K562 (cell line): ENCODE measurements at regions not wholly inside any gene's neighbourhood (a gene's known extent, or its start where the extent isn't known, plus 50 kb on each side); places are given as distances from the start of the nearest gene placed in this dataset.

Experiments used
- ATAC-seq: fragments of 200-7000 bp; cut with Tn5 transposase; 3 replicates; pipeline ENCODE4 v1.9.1; 2020; ENCODE audit warnings: moderate library complexity
- BruUV-seq: library from RNA; stranded (reverse); fragments of 400-500 nt; replicated peaks from 2 replicates; lab custom pipeline; 2021; lab: Mats Ljungman, UMichigan
- CTCF ChIA-PET: fragments of 300-600 bp; formaldehyde crosslinking; extraction: SDS; loops from one replicate; lab custom pipeline; 2021; ENCODE audit warnings: low intra/inter-chr PET ratio; lab: Yijun Ruan, JAX
- POLR2A ChIA-PET: fragments of 300-600, 350-650 bp; sonication (Branson Sonifier 250); formaldehyde crosslinking; extraction: SDS; loops from one replicate; lab custom pipeline; 2021; ENCODE audit warnings: antibody characterized with exemption, inconsistent platforms; lab: Yijun Ruan, JAX
- DNase-seq, 4 experiments: peaks; one replicate each; pipeline versions ENCODE4 v3.0.0 to v3.0.0-alpha.2; 2011 to 2018; ENCODE audit warnings: low spot score in 3 of 4, mixed read lengths in 3 of 4; ENCODE audit errors: extremely low read depth in 1 of 4
- FAIRE-seq: peaks from 2 replicates; lab custom pipeline; 2011; peaks lifted over from hg19 to GRCh38; lab: Jason Lieb, UNC
- H2AFZ ChIP-seq: 2 replicates; pipeline ENCODE4 v1.6.0; 2011; ENCODE audit warnings: low read depth, low read length, control low read depth, inconsistent platforms
- H3K27ac ChIP-seq: fragments of 200-600 bp; 3 replicates; pipeline ENCODE4 v1.8.0; 2011; ENCODE audit warnings: low read depth, mild to moderate bottlenecking, control low read depth, inconsistent platforms, low read length, moderate library complexity, mixed read lengths; ENCODE audit errors: extremely low read depth
- H3K27me3 ChIP-seq, 2 experiments: fragments of 300-600 bp in 1 of 2; 2 replicates in 1 of 2; 3 replicates in 1 of 2; pipeline versions ENCODE4 v1.6.0 to v1.8.0; 2011; ENCODE audit warnings: inconsistent platforms in 2 of 2, low read length in 2 of 2, mild to moderate bottlenecking in 1 of 2, mixed read lengths in 1 of 2, moderate library complexity in 1 of 2; ENCODE audit not compliant: control insufficient read depth in 2 of 2, insufficient read depth in 2 of 2
- H3K36me3 ChIP-seq: fragments of 300-600 bp; 3 replicates; pipeline ENCODE4 v1.8.0; 2011; ENCODE audit warnings: mild to moderate bottlenecking, low read length, inconsistent platforms; ENCODE audit not compliant: control insufficient read depth, insufficient read depth
- H3K4me1 ChIP-seq, 2 experiments: fragments of 200-600 bp in 1 of 2; replicated peaks in 1 of 2; 2 replicates in 1 of 2; 3 replicates in 1 of 2; pipeline versions ENCODE4 v1.5.1 to v1.8.0; 2011; ENCODE audit warnings: inconsistent platforms in 2 of 2, low read length in 2 of 2, mild to moderate bottlenecking in 1 of 2, mixed read lengths in 1 of 2, moderate library complexity in 1 of 2; ENCODE audit not compliant: control insufficient read depth in 2 of 2, insufficient read depth in 2 of 2
- H3K4me2 ChIP-seq: 2 replicates; pipeline ENCODE4 v1.6.1; 2011; ENCODE audit warnings: low read length, control low read depth, inconsistent platforms, mixed read lengths; ENCODE audit not compliant: insufficient read depth
- H3K4me3 ChIP-seq: fragments of 200-600 bp; sonication (generic), shearing (Covaris generic); 2 replicates; pipeline ENCODE4 v1.5.1; 2016; ENCODE audit warnings: control low read depth, inconsistent platforms
- H3K79me2 ChIP-seq: fragments of 200-600 bp; 3 replicates; pipeline ENCODE4 v1.8.0; 2011; ENCODE audit warnings: low read length, inconsistent platforms; ENCODE audit not compliant: control insufficient read depth, insufficient read depth
- H3K9ac ChIP-seq, 2 experiments: 2 replicates each; pipeline versions ENCODE4 v1.6.0 to v1.6.1; 2011; ENCODE audit warnings: low read depth in 2 of 2, low read length in 2 of 2, control low read depth in 1 of 2, inconsistent platforms in 1 of 2, mild to moderate bottlenecking in 1 of 2, mixed read lengths in 1 of 2; ENCODE audit not compliant: insufficient read depth in 1 of 2
- H3K9me1 ChIP-seq: one replicate; pipeline ENCODE4 v1.6.0; 2011; ENCODE audit warnings: inconsistent platforms, mild to moderate bottlenecking, low read length, moderate library complexity; ENCODE audit not compliant: control insufficient read depth, insufficient read depth
- H3K9me3 ChIP-seq: replicated peaks from 2 replicates; pipeline ENCODE4 v1.5.1; 2011; ENCODE audit warnings: low read depth, low read length, inconsistent platforms; ENCODE audit not compliant: control insufficient read depth, insufficient read depth
- H4K20me1 ChIP-seq: replicated peaks from 2 replicates; pipeline ENCODE4 v1.6.1; 2011; ENCODE audit warnings: low read length, inconsistent platforms, mixed read lengths; ENCODE audit not compliant: control insufficient read depth, insufficient read depth
- ARID3B ChIP-seq: fragments of 250-450 bp; sonication (Bioruptor Pico); IDR thresholded peaks from 2 replicates; pipeline ENCODE4 v1.4.0; 2020; ENCODE audit warnings: borderline replicate concordance
- ARID4B ChIP-seq: sonication (generic); formaldehyde crosslinking; IDR thresholded peaks from 2 replicates; pipeline ENCODE4 v1.8.0; 2022; ENCODE audit warnings: mild to moderate bottlenecking, missing genetic modification reagents
- ASH1L ChIP-seq: fragments of 450-650 bp; IDR thresholded peaks from 2 replicates; pipeline ENCODE4 v1.6.1; 2018; ENCODE audit warnings: borderline replicate concordance, mild to moderate bottlenecking, low read depth; ENCODE audit not compliant: partially characterized antibody
- ESRRA ChIP-seq: fragments of 450-650 bp; IDR thresholded peaks from 2 replicates; pipeline ENCODE4 v1.6.1; 2014; ENCODE audit warnings: low read depth, mild to moderate bottlenecking, moderate library complexity, borderline replicate concordance
- HOMEZ ChIP-seq: fragments of 250-450 bp; sonication (Bioruptor Pico); IDR thresholded peaks from 2 replicates; pipeline ENCODE4 v1.4.0; 2020; ENCODE audit warnings: mild to moderate bottlenecking, moderate library complexity
- POLR2AphosphoS2 ChIP-seq: IDR thresholded peaks from 2 replicates; pipeline ENCODE4 v1.6.1; 2012; ENCODE audit warnings: low read length, improper control_type of control experiment
- RERE ChIP-seq: sonication (generic); formaldehyde crosslinking; IDR thresholded peaks from 2 replicates; pipeline ENCODE4 v1.8.0; 2023; ENCODE audit warnings: missing genetic modification reagents, mild to moderate bottlenecking, borderline replicate concordance
- ZBTB1 ChIP-seq: sonication (generic); formaldehyde crosslinking; IDR thresholded peaks from 2 replicates; pipeline ENCODE4 v1.8.1; 2023; ENCODE audit warnings: missing genetic modification reagents, low read depth, mild to moderate bottlenecking, borderline replicate concordance
- ZNF778 ChIP-seq: fragments of 450-650 bp; formaldehyde crosslinking; IDR thresholded peaks from 2 replicates; pipeline ENCODE4 v1.4.0; 2020; ENCODE audit warnings: mild to moderate bottlenecking, moderate library complexity
- WGBS: fragments of 100-300 bp; shearing (Covaris generic); methylation state at CpG from one replicate; pipeline ENCODE4 v1.1.6; 2016; ENCODE audit warnings: low coverage, mixed read lengths; ENCODE audit not compliant: insufficient coverage; ENCODE audit errors: missing lambda C conversion rate; 5-methylcytosine and 5-hydroxymethylcytosine counted together
- in situ Hi-C: fragments of 300-500 bp; cut with MboI; formaldehyde crosslinking; loops from 4 replicates; pipeline ENCODE4 v1.15.0; 2018; ENCODE audit warnings: inconsistent platforms, mixed read lengths
- intact Hi-C: fragments of 100-400 bp; cut with micrococcal nuclease; formaldehyde crosslinking; loops from 2 replicates; pipeline ENCODE4 v1.14.2; 2022

- DNase-seq, result no peak
- no peaks in the 10 kb centered on the region for H4K20me1 ChIP-seq
- no peak for ATAC-seq
- H3K36me3 ChIP-seq, result no peaks in the 10 kb centered on the region
- 0% methylated on average over 2 of the region's 2 CpGs for WGBS
- no peak overlapping the region for H3K9ac ChIP-seq
- intact Hi-C loops (no loop called here), in situ Hi-C loops (no loop called here)
- H2AFZ ChIP-seq, result no peak overlapping the region
- no peaks in the 10 kb centered on the region for H3K4me1 ChIP-seq
- FAIRE-seq, result no peak
- H3K9me3 ChIP-seq, result no peaks in the 10 kb centered on the region
- CTCF ChIA-PET, result no interaction called here
- no peaks in the 10 kb centered on the region for H3K9me1 ChIP-seq
- no peaks in the 10 kb centered on the region for H3K79me2 ChIP-seq
- H3K4me2 ChIP-seq, result no peak overlapping the region
- BruUV-seq, result no TSS peak
- no peaks in the 10 kb centered on the region for H3K27me3 ChIP-seq
- H3K4me3 ChIP-seq, result no peak overlapping the region
- H3K27ac ChIP-seq, result no peak overlapping the region
- POLR2A ChIA-PET, result interaction anchor here (0.6 kb wide), 1 partner anchor 1593 kb away, joined by 3 read pairs; no protein-coding TSS in a partner anchor
- TF ChIP-seq ARID3B (CRISPR knock-in tag) (no peak), POLR2AphosphoS2 (no peak), RERE (no peak), ZBTB1 (CRISPR knock-in tag) (no peak), ARID4B (CRISPR knock-in tag) (no peak), ESRRA (no peak), ASH1L (no peak), ZNF778 (no peak), HOMEZ (CRISPR knock-in tag) (no peak)
These were observed 766.4 kb upstream of the FAM98A start for GRCh38 chr2:34365512-34365911.
